OCI-LY1 (cell line): ENCODE measurements at regions not wholly inside any gene's neighbourhood (a gene's known extent, or its start where the extent isn't known, plus 50 kb on each side); places are given as distances from the start of the nearest gene placed in this dataset.

Experiments used
- EZH2 ChIP-seq: fragments of 200-600 bp; sonication (generic), shearing (Covaris generic); IDR thresholded peaks from 2 replicates; pipeline ENCODE4 v1.8.0; 2017; ENCODE audit warnings: borderline replicate concordance, mixed run types, mild to moderate bottlenecking, antibody characterized with exemption, low read length, moderate library complexity, mixed read lengths
- TF ChIP-seq, protein P1 (sequence below): fragments of 200-600 bp; sonication (generic), shearing (Covaris generic); IDR thresholded peaks from 2 replicates; pipeline ENCODE4 v1.5.1; 2017; ENCODE audit warnings: mild to moderate bottlenecking, antibody characterized with exemption, low read length, moderate library complexity, mixed read lengths

DNA sequence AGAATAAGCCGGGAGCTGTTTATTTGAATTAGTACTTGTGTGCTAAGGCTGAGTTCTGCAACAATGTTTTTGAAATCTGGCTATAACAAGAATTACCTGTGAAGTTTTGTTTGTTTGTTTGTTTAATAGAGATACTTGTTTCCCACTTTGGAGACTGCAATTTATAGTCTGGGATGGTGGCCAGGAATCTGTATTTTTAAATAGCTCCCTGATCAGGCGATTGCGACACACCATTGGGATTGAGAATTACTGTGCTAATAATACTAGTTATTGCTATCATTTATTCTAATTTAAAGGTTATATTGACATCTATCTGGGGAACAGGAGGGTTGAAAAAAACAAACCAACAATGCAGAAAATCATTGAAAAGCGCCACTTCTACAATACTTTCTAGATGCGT, 951.6 kb upstream of the TENM3 start:
- TF ChIP-seq, protein P1, sequence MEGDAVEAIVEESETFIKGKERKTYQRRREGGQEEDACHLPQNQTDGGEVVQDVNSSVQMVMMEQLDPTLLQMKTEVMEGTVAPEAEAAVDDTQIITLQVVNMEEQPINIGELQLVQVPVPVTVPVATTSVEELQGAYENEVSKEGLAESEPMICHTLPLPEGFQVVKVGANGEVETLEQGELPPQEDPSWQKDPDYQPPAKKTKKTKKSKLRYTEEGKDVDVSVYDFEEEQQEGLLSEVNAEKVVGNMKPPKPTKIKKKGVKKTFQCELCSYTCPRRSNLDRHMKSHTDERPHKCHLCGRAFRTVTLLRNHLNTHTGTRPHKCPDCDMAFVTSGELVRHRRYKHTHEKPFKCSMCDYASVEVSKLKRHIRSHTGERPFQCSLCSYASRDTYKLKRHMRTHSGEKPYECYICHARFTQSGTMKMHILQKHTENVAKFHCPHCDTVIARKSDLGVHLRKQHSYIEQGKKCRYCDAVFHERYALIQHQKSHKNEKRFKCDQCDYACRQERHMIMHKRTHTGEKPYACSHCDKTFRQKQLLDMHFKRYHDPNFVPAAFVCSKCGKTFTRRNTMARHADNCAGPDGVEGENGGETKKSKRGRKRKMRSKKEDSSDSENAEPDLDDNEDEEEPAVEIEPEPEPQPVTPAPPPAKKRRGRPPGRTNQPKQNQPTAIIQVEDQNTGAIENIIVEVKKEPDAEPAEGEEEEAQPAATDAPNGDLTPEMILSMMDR, result no peak
- no peak for TF ChIP-seq EZH2
